ENCODE measurements at regions not wholly inside any gene's neighbourhood (a gene's known extent, or its start where the extent isn't known, plus 50 kb on each side); places are given as distances from the start of the nearest gene placed in this dataset.

DNA sequence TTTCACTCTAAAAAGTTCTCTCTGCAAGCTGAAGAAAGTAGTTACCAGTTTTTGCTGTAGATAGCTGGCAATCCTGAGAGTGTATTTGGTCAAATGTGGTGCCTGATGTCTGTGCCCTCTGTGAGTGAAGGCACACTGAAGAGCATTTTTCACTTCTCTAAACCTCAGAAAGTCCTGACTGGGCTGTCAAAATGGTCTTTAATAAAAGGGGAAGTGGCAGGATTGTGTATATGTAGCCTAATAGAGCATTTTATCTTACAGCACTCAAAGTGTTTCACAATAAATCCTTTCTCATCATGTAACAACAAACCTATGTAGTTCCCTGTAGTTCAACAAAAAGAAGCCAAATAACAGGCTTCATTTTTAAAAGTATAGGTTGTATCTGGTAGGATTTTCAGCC is 1552.3 kb upstream of the SLC39A10 start:
- DNase-seq, result no peak
- Histone ChIP-seq H3K27me3 (ENCODE audit: control insufficient read depth, insufficient read depth, low read length) (no peaks in the 10 kb centered on the region), H3K4me3 (ENCODE audit: insufficient read depth, low read depth, low read length) (no peak overlapping the region), H3K36me3 (replicated peaks; ENCODE audit: control insufficient read depth, insufficient read depth, low read length) (no peaks in the 10 kb centered on the region)

DNA sequence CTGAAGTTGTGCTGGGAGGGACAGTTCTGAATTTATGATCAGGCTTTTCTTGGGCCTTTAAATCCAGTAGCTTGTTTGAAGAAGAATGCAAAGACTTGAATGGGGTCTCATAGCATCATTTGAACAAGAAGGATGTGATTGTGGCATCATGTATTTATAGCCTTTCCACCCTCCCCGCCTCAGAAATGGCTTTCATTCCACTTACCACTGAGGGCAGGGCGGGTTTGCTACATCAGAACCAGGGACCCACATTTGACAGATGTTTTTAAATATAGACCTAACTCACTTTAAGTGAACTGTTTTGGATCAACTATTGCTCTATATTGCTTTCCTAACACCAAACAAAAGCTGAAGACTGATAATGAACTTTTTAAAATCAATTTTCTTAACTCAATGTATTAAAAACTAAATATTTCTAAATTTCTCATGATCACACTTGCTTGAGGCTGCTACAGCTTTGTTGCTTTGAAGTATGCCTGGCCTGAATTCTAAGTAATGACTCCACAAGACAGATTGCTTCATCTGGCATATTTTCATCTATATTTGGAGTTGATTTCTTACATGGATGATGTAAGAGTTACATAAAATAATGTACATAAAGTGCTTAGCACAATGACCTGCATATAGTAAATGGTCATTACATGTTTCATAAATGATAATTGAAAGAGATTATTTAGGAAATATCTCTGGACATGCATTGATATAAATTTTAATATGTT is 1552.9 kb upstream of the SLC39A10 start:
- Histone ChIP-seq H3K36me3 (replicated peaks; ENCODE audit: control insufficient read depth, insufficient read depth, low read length) (no peaks in the 10 kb centered on the region), H3K4me3 (ENCODE audit: insufficient read depth, low read depth, low read length) (no peak overlapping the region), H3K27me3 (ENCODE audit: control insufficient read depth, insufficient read depth, low read length) (no peaks in the 10 kb centered on the region)
- DNase-seq, result no peak

DNA sequence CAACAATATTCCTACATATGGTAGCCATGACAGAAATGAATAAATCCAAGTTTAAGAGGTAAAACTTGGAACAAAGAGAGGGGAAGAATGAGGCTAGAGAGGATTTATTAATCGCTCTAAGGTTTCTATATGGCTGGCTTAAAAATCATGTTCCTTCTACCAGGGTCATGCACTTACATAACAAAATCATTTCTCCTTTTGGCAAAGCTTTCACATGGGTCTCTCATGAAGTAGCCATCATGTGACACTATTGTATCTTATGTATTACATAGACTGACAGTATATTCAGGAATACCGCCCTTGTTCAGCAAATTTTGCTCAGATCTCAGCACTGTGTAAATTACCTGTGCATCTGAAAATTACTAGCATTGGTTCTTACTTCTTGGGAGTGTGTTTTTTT is 1554.5 kb upstream of the SLC39A10 start:
- H3K4me3 ChIP-seq (ENCODE audit: insufficient read depth, low read depth, low read length), result no peak overlapping the region
- no peak for DNase-seq
- H3K27me3 ChIP-seq (ENCODE audit: control insufficient read depth, insufficient read depth, low read length), result no peaks in the 10 kb centered on the region
- H3K36me3 ChIP-seq (replicated peaks; ENCODE audit: control insufficient read depth, insufficient read depth, low read length), result no peaks in the 10 kb centered on the region

DNA sequence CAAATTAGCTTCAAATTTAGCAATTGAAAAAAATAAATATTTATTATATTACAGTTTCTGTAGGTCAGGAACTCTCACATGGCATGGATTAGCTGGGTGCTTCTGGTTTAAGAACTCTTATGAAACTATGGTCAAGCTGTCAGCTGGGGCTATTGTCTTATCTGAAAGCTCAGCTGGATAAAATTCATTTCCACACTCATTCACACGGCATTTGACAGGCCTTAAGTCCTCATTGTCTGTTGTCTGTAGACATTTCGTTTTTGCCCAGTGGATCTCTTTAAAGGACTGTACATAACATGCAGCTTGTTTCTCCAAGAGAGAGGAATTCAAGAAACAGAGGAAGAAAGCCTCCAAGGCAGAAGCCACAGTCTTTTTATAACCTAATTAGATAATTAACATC is 1556.8 kb upstream of the SLC39A10 start:
- no peaks in the 10 kb centered on the region for H3K27me3 ChIP-seq (ENCODE audit: control insufficient read depth, insufficient read depth, low read length)
- no peak for DNase-seq
- no peak overlapping the region for H3K4me3 ChIP-seq (ENCODE audit: insufficient read depth, low read depth, low read length)
- H3K36me3 ChIP-seq (replicated peaks; ENCODE audit: control insufficient read depth, insufficient read depth, low read length), result no peaks in the 10 kb centered on the region

DNA sequence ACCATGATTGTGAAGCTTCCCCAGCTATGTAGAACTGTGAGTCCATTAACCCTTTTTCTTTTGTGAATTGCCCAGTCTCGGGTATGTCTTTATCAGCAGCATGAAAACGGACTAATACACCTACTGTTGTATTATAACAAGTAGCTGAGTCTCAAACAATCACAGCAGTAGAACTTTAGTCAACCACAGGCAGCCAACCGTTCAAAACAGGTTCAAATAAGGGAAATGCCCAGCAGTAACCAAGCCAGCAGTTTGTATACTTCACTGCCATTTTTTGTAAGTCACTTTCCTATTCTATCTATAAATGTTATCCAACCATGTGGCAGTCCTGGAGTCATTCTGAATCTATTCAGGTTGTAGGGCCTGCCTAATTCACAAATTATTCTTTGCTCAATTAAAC is 1560.6 kb upstream of the SLC39A10 start:
- Histone ChIP-seq H3K4me3 (ENCODE audit: insufficient read depth, low read depth, low read length) (no peak overlapping the region), H3K36me3 (replicated peaks; ENCODE audit: control insufficient read depth, insufficient read depth, low read length) (no peaks in the 10 kb centered on the region)
- DNase-seq, result no peak

DNA sequence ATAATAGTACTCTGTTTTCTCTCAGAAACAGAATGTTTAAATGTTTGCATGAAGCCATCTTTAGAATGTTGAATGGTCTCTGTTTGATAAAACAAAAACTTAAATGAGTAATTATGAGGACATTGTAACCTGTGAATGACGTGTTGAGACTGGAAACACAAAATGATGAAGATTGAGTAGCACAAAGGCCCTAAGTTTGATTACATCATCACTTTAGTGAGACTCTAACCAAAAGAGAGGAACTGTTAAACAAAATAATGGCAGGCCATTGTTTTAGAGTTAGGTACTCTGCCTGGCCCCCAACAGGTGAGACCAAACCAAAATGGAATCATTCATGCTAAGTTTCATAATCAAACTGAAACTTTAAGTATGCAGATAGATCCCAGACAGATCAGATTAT is 1561.7 kb upstream of the SLC39A10 start:
- no peaks in the 10 kb centered on the region for H3K36me3 ChIP-seq (replicated peaks; ENCODE audit: control insufficient read depth, insufficient read depth, low read length)
- no peaks in the 10 kb centered on the region for H3K27me3 ChIP-seq (ENCODE audit: control insufficient read depth, insufficient read depth, low read length)
- DNase-seq, result no peak
- H3K4me3 ChIP-seq (ENCODE audit: insufficient read depth, low read depth, low read length), result no peak overlapping the region

More for the DNA sequence above, 1560.6 kb upstream of the SLC39A10 start:
- no peaks in the 10 kb centered on the region for H3K27me3 ChIP-seq (ENCODE audit: control insufficient read depth, insufficient read depth, low read length)

DNA sequence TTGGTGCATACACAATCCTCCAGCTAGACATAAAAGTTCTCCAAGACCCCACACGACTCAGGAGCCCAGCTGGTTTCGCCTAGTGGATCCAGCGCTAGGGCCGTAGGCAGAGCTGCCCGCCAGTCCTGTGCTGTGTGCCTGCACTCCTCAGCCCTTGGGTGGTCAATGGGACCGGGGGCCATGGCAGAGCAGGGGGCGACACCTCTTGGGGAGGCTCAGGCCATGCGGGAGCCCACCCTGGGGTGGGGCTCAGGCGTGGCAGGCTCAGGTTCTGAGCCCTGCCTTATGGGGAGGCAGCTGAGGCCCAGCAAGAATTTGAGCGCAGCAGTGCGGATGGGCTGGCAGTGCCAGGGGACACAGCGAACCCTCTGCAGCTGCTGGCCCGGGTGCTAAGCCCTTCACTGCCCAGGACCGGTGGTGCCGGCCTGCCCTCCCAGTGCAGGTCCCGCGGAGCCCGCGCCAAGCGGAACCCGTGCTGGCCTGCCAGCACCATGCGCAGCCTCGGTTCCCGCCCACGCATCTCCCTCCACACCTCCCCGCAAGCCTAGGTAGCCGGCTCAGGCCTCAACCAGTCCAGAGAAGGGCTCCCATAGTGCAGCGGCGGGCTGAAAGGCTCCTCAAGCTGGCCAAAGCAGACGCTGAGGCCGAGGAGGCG is 1566.6 kb upstream of the SLC39A10 start:
- Histone ChIP-seq H3K27me3 (ENCODE audit: control insufficient read depth, insufficient read depth, low read length) (no peaks in the 10 kb centered on the region), H3K36me3 (replicated peaks; ENCODE audit: control insufficient read depth, insufficient read depth, low read length) (no peaks in the 10 kb centered on the region), H3K4me3 (ENCODE audit: insufficient read depth, low read depth, low read length) (no peak overlapping the region)
- no peak for DNase-seq

DNA sequence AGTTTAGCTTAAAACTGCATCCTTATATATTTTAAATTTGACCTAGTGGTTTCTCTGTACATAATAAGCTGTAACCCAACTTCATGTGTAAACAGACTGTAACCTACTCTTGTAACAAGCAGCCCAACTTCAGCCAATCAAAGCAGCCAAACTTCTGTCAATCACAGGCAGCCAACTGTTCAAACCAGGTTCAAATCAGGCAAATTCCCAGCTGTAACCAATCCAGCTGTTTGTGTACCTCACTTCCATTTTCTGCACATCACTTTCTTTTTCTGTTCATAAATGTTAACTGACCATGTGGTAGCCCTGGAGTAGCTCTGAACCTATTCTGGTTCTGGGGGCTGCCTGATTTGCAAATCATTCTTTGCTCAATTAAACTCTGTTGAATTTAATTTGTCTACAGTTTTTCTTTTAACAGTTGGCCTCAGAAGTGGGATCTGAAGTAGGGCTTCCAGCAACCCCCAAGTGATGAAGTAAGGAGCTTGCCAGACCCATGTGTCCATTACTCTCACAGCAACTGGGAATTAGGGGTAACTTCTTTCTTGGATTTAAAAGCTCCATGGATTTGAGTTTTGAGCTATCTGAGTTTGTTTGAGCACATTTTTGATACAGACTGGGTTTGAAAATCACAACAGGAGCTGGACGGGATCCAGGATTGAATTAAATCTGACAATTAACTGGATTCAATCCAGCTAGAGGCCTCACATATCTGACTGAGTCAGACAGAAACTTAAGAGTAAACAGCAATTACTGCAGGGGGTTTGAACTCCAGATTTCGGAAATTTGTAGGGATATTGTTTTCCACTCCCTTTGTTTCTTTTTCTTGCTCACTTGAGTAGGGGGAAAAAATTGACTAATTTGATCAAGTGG is 1569.7 kb upstream of the SLC39A10 start:
- Histone ChIP-seq H3K4me3 (ENCODE audit: insufficient read depth, low read depth, low read length) (no peak overlapping the region), H3K36me3 (replicated peaks; ENCODE audit: control insufficient read depth, insufficient read depth, low read length) (no peaks in the 10 kb centered on the region), H3K27me3 (ENCODE audit: control insufficient read depth, insufficient read depth, low read length) (no peaks in the 10 kb centered on the region)
- DNase-seq, result no peak

DNA sequence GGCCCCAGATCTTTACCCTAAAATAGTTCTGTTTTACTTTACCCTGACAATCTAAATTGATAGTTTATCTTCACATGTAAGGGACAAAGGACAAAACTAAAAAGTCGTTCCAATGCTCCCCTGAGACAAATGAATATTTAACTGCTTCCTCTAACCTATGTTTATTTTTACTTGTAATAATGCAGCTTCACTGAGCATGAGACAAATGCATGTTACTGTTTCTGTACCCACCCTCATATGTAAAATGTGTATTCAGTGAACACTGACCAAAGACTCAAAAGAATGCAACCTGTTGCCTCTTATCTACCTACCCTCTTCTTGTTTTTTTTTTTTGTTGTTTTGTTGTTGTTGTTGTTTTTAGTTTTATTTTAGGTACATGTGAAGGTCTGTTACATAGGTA is 1570.9 kb upstream of the SLC39A10 start:
- DNase-seq, result no peak
- no peak overlapping the region for H3K4me3 ChIP-seq (ENCODE audit: insufficient read depth, low read depth, low read length)
- no peaks in the 10 kb centered on the region for H3K36me3 ChIP-seq (replicated peaks; ENCODE audit: control insufficient read depth, insufficient read depth, low read length)
- no peaks in the 10 kb centered on the region for H3K27me3 ChIP-seq (ENCODE audit: control insufficient read depth, insufficient read depth, low read length)

DNA sequence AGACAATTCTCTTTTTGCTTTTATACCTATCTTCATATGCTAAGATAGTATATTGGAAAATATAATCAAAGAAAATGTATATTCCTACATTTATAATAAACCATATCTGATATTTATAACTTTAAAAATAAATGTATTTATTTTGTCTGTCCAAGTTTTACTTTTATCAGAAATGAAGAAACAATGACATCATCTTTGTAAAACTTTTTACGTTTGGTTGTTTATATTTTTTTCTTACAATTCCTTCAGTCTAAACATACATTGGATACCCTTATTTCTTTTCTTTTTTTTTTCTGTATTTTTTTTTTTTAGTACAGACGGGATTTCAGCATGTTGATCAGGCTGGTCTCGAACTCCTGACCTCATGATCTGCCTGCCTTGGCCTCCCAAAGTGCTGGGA is 1577.0 kb upstream of the SLC39A10 start:
- H3K27me3 ChIP-seq (ENCODE audit: control insufficient read depth, insufficient read depth, low read length), result no peaks in the 10 kb centered on the region
- no peak for DNase-seq
- no peak overlapping the region for H3K4me3 ChIP-seq (ENCODE audit: insufficient read depth, low read depth, low read length)
- no peaks in the 10 kb centered on the region for H3K36me3 ChIP-seq (replicated peaks; ENCODE audit: control insufficient read depth, insufficient read depth, low read length)

DNA sequence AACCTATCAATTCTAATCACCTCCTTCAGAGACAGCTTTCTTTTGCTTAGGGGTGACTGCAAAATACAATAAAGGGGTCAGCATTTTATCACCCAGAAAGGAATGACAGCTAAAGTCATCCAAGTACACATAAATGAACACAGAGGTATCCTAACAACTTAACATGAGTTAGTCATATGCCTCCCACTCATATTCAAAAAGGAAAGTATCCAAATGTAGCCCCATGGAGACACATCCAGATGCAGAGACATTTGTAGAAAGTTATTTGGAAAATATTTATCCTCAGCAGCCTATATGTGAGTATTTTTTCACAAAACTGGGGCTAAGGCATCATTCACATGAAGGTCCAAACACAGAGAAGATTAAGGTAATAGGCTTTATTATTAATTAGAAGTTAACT is 1579.7 kb upstream of the SLC39A10 start:
- no peak for DNase-seq
- no peak overlapping the region for H3K4me3 ChIP-seq (ENCODE audit: insufficient read depth, low read depth, low read length)
- no peaks in the 10 kb centered on the region for H3K27me3 ChIP-seq (ENCODE audit: control insufficient read depth, insufficient read depth, low read length)
- no peaks in the 10 kb centered on the region for H3K36me3 ChIP-seq (replicated peaks; ENCODE audit: control insufficient read depth, insufficient read depth, low read length)

DNA sequence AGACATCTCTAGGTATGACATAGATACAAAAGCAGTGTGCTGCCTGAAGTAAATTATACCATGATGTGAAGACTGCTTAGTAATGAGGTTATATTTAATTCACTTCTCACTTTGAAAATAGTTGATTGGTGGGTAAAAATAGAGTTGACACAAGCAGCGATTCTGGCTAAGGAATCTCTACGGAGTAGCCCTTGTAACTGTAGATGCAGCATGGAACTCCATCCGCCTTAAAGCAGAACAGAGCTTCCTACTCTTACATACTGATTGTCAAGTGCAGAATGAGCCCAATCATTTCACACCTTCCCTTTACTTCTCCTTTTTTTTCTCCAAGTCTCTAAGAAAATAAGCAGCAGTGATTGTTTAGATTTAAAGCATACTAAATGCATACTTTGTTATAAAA is 1594.6 kb upstream of the SLC39A10 start:
- H3K36me3 ChIP-seq (replicated peaks; ENCODE audit: control insufficient read depth, insufficient read depth, low read length), result no peaks in the 10 kb centered on the region
- H3K4me3 ChIP-seq (ENCODE audit: insufficient read depth, low read depth, low read length), result no peak overlapping the region
- no peaks in the 10 kb centered on the region; the same call in 1 of the 2 replicates for H3K27me3 ChIP-seq (ENCODE audit: control insufficient read depth, insufficient read depth, low read length)
- no peak for DNase-seq

DNA sequence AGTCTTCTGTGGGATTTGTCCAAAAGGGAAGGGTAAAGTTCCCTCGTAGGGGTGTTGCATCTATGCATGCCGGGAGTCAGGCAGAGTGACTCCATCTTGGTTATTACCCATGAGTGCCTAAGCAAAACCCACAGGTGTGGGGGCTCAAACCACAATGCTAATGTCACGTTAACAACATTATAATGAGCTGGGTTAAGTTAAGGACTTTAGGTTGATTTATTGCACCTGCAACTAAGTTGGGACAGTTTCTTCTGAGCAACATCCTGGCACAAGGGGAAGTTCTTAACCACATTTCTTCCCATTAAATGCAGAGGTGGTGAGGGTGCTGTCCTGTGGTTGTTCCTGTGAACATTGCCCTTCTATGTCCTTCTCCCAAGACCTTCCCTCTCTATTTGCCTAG is 1596.8 kb upstream of the SLC39A10 start:
- H3K27me3 ChIP-seq (ENCODE audit: control insufficient read depth, insufficient read depth, low read length), result no peaks in the 10 kb centered on the region; the same call in 1 of the 2 replicates
- no peak for DNase-seq
- no peak overlapping the region for H3K4me3 ChIP-seq (ENCODE audit: insufficient read depth, low read depth, low read length)
- no peaks in the 10 kb centered on the region for H3K36me3 ChIP-seq (replicated peaks; ENCODE audit: control insufficient read depth, insufficient read depth, low read length)

DNA sequence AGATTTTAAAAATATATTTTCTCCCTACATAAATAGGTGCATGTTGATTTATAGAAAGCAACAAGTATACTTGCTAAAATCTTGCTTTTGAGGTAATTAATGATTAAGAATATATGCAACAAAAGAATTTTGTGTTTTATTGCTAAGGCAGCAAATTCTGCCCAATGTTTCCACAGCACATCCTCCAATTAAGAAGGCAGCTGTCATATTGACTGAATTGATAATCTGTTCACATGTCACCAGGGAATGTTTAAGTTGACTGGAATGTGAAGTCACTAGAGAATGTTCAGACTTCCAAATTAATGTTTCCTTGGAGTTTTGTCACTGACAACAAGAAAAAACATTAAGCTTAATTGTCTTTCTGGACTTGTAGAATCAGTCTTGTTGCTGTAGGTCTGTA is 1602.7 kb upstream of the SLC39A10 start:
- Histone ChIP-seq H3K36me3 (replicated peaks; ENCODE audit: control insufficient read depth, insufficient read depth, low read length) (no peaks in the 10 kb centered on the region), H3K4me3 (ENCODE audit: insufficient read depth, low read depth, low read length) (no peak overlapping the region), H3K27me3 (ENCODE audit: control insufficient read depth, insufficient read depth, low read length) (no peaks in the 10 kb centered on the region)
- DNase-seq, result no peak

DNA sequence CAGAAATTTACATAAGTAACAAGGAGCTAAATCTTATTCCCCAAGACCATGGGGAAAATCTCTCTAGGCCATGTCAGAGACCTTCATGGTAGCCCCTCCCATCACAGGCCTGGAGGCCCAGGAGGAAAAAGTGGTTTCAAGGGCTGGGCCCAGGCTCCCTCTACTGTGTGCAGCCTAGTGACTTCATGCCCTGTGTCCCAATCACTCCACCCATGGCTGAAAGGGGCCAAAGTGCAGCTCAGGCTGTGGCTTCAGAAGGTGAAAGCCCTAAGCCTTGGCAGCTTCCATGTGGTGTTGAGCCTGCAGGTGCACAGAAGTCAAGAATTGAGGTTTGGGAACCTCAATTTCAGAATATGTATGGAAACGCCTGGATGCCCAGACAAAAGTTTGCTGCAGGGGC is 1612.7 kb upstream of the SLC39A10 start:
- Histone ChIP-seq H3K4me3 (ENCODE audit: insufficient read depth, low read depth, low read length) (no peak overlapping the region), H3K27me3 (ENCODE audit: control insufficient read depth, insufficient read depth, low read length) (no peaks in the 10 kb centered on the region; the same call in 1 of the 2 replicates), H3K36me3 (replicated peaks; ENCODE audit: control insufficient read depth, insufficient read depth, low read length) (no peaks in the 10 kb centered on the region)
- DNase-seq, result no peak
